Activated naive CD8-positive, alpha-beta T cell (primary cell): ENCODE measurements at regions not wholly inside any gene's neighbourhood (a gene's known extent, or its start where the extent isn't known, plus 50 kb on each side); places are given as distances from the start of the nearest gene placed in this dataset.

Experiments
- H3K27ac Mint-ChIP-seq: one replicate; pipeline ENCODE4 v1.8.0; 2021; ENCODE audit warnings: mixed read lengths
- H3K27me3 Mint-ChIP-seq: one replicate; pipeline ENCODE4 v1.8.0; 2021; ENCODE audit warnings: mixed read lengths
- H3K36me3 Mint-ChIP-seq: one replicate; pipeline ENCODE4 v1.8.0; 2021; ENCODE audit warnings: mixed read lengths
- H3K4me1 Mint-ChIP-seq: one replicate; pipeline ENCODE4 v1.8.0; 2021; ENCODE audit warnings: low read depth, mixed read lengths
- H3K4me3 Mint-ChIP-seq: one replicate; pipeline ENCODE4 v1.8.0; 2021; ENCODE audit warnings: mild to moderate bottlenecking, mixed read lengths
- H3K9me3 Mint-ChIP-seq: one replicate; pipeline ENCODE4 v1.8.0; 2021; ENCODE audit warnings: low read depth, mixed read lengths

DNA sequence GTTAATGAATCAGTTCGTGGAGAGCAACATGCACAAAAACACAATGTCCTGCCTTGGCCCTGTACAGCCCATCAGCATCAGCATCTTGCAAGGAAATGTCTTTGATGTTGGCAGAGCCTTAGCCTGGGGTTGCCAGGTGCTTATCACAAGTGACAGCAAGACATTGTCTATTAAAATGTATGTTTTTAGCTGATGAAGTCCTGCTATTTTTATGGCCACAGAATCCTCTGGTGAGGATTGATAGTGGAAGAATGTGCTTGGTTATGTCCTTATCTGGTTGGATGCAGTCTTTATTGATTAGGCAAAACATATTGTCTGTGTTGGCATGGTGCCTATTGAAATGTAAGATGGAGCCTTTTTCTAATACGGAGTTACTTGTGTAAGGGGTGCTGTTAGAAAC is 1427.0 kb upstream of the MIR17HG start:
- Mint-ChIP-seq H3K4me1 (no peaks in the 10 kb centered on the region), H3K27me3 (no peaks in the 10 kb centered on the region), H3K4me3 (no peak overlapping the region), H3K27ac (no peak overlapping the region), H3K36me3 (no peaks in the 10 kb centered on the region), H3K9me3 (peaks cover 4% of the 10 kb centered on the region)

DNA sequence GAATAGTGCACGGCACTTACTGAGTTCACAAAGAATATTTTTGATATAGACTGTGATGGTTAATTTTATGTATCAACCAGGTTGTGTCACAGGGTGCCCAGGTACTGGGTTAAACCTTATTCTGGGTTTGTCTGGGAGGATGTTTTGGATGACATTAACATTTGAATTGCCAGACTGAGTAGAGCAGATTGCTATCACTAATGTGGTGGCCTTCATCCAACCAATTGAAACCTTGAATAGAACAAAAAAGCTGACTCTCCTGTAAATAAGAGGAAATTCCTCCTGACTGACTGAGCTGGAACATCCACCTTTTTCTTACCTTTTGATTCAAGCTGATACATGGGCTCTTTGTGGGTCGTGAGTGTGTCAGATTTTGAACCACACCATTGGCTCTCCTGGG is 1424.4 kb upstream of the MIR17HG start:
- H3K27me3 Mint-ChIP-seq = no peaks in the 10 kb centered on the region
- H3K27ac Mint-ChIP-seq = no peak overlapping the region
- no peaks in the 10 kb centered on the region for H3K4me1 Mint-ChIP-seq
- H3K36me3 Mint-ChIP-seq = no peaks in the 10 kb centered on the region
- no peak overlapping the region for H3K4me3 Mint-ChIP-seq
- H3K9me3 Mint-ChIP-seq = no peaks in the 10 kb centered on the region

DNA sequence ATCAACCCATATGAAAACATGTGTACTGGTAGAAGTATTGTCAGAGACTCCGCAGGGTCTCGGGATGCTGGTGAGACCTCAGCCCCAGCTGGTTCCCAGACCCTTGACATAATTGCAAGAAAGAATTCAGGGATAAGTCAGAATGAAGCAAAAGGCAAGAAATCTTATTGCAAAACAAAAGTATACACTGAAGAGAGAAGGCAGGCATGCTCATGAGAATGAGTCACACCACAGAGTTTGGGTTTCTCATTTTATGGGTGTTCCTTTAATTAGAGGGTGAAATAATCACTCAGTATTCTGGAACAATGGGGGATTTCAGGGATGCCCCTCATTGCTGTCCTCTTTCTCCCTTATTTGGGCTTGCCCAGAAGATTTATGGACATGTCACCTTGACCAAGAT is 1423.8 kb upstream of the MIR17HG start:
- Mint-ChIP-seq H3K27ac (no peak overlapping the region), H3K9me3 (no peaks in the 10 kb centered on the region), H3K4me1 (no peaks in the 10 kb centered on the region), H3K4me3 (no peak overlapping the region), H3K27me3 (no peaks in the 10 kb centered on the region), H3K36me3 (no peaks in the 10 kb centered on the region)

DNA sequence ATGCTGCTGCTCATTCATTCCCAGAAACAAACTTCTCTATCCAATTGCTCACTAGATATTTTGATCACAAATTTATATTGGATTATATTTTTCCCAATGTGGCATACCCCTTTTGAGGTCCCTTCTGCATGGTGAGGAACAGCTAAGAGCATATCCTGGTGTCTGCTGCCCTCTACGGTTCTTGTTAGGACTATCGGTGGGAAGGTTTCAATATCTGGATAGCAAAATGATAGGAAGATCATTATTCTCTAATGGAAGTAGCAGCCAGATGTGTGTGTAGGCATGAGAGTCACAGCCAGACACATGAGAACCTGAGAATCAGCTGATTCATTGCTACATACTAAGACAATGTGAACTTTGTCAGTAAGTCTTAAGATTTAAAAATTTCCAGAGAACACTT is 1422.4 kb upstream of the MIR17HG start:
- no peaks in the 10 kb centered on the region for H3K9me3 Mint-ChIP-seq
- no peaks in the 10 kb centered on the region for H3K36me3 Mint-ChIP-seq
- H3K27me3 Mint-ChIP-seq = no peaks in the 10 kb centered on the region
- H3K4me1 Mint-ChIP-seq = no peaks in the 10 kb centered on the region
- H3K4me3 Mint-ChIP-seq = no peak overlapping the region
- no peak overlapping the region for H3K27ac Mint-ChIP-seq

DNA sequence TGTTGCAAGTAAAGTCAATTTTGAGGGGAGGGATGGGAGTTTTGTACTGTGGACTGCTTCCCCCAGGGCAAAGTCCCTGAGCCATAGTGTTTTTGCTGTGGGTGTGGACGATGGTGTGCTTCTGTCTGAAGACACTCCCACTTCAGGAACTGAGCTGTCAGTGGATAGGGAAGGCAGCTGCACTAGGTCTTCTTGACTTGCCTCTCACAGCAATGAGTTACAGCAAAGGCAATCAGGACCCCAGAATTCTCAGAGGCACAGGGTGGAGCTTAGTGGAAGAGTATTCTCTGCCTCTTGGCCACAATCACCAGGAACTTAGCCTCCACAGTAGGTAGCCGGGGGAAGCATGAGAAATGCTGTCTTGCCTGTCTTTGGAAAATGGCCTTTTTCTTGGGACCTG is 1416.6 kb upstream of the MIR17HG start:
- Mint-ChIP-seq H3K27me3 (no peaks in the 10 kb centered on the region), H3K4me3 (no peak overlapping the region)

DNA sequence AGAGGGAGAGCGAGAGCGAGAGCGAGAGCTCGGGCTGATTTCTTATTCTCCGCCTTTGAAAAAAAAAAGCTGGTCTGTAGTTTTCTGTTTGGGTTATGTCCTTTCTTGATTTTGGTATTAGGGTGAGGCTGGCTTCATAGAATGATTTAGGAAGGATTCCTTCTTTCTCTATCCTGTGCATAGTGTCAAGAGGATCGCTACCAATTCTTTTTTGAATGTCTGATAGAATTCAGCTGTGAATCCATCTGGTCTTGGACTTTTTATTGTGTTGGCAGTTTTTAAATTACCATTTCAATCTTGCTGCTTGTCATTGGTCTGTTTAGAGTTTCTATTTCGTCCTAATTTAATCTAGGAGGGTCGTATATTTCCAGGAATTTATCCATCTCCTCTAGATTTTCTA is 1414.6 kb upstream of the MIR17HG start:
- H3K4me3 Mint-ChIP-seq = no peak overlapping the region
- no peaks in the 10 kb centered on the region for H3K4me1 Mint-ChIP-seq
- no peak overlapping the region for H3K27ac Mint-ChIP-seq
- H3K36me3 Mint-ChIP-seq = no peaks in the 10 kb centered on the region
- H3K9me3 Mint-ChIP-seq = peaks cover 13% of the 10 kb centered on the region
- no peaks in the 10 kb centered on the region for H3K27me3 Mint-ChIP-seq

More for the DNA sequence above, 1416.6 kb upstream of the MIR17HG start:
- peaks cover 13% of the 10 kb centered on the region for H3K9me3 Mint-ChIP-seq
- no peaks in the 10 kb centered on the region for H3K4me1 Mint-ChIP-seq
- H3K27ac Mint-ChIP-seq = no peak overlapping the region
- H3K36me3 Mint-ChIP-seq = no peaks in the 10 kb centered on the region

DNA sequence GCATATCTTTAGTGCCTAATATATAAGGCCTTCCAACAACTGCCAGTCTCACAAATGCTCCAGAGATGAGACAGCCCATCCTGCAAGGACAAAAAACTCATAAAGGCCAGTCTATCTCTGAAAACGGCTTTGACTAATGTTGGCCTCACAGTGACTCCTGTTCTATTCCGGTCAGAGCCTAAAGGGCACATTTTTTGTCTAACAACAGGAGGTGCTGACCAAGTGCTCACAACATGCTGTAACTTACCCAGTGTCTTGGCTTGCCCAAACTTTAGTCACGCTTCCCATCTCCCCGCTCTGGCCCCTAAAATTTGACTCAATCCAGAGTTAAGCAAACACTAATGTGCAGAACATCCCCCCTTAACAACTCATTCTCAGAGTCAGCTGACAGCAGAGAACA is 1411.2 kb upstream of the MIR17HG start:
- Mint-ChIP-seq H3K9me3 (peaks cover 19% of the 10 kb centered on the region), H3K4me3 (no peak overlapping the region), H3K36me3 (no peaks in the 10 kb centered on the region), H3K4me1 (no peaks in the 10 kb centered on the region), H3K27me3 (no peaks in the 10 kb centered on the region), H3K27ac (no peak overlapping the region)

DNA sequence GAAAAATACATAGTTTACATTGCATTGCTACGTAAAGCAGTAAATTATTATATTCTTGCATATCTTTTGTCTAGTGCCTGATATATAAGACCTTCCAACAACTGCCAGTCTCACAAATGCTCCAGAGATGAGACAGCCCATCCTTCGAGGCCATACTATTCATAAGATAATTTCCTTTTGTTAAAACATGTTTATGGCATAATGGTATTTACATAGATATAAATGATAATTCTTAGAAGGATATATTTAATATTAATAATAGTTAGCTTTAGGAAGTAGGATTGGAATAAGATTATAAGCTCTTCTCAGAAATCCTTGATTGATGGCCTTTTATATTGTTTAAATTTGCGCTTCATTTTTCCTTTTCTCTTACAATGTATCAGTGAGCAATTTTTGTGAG is 1410.1 kb upstream of the MIR17HG start:
- H3K36me3 Mint-ChIP-seq = no peaks in the 10 kb centered on the region

DNA sequence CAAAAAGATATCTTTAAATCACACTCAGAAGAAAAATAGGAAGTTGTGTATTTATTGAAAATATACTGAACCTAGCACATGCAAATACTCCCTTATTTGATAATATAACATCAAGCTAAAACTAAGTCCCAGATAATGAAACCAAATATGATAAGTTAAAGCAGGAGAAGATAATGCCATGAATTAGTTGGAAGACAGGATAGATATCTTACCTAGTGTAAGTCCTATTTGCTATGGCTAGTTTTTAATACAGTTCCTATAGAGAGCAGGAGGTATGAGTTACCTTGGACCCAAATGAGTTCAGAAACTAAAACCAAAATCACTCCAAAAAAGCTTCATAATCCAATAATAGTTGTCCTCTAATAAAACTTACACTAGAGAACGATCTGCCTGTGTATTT is 1407.1 kb upstream of the MIR17HG start:
- no peaks in the 10 kb centered on the region for H3K4me1 Mint-ChIP-seq
- peaks cover 8% of the 10 kb centered on the region for H3K9me3 Mint-ChIP-seq
- H3K27me3 Mint-ChIP-seq = no peaks in the 10 kb centered on the region
- H3K27ac Mint-ChIP-seq = no peak overlapping the region
- H3K4me3 Mint-ChIP-seq = no peak overlapping the region
- no peaks in the 10 kb centered on the region for H3K36me3 Mint-ChIP-seq

More for the DNA sequence above, 1410.1 kb upstream of the MIR17HG start:
- H3K4me3 Mint-ChIP-seq = no peak overlapping the region
- H3K27me3 Mint-ChIP-seq = no peaks in the 10 kb centered on the region
- H3K4me1 Mint-ChIP-seq = no peaks in the 10 kb centered on the region
- H3K9me3 Mint-ChIP-seq = peaks cover 19% of the 10 kb centered on the region
- no peak overlapping the region for H3K27ac Mint-ChIP-seq

DNA sequence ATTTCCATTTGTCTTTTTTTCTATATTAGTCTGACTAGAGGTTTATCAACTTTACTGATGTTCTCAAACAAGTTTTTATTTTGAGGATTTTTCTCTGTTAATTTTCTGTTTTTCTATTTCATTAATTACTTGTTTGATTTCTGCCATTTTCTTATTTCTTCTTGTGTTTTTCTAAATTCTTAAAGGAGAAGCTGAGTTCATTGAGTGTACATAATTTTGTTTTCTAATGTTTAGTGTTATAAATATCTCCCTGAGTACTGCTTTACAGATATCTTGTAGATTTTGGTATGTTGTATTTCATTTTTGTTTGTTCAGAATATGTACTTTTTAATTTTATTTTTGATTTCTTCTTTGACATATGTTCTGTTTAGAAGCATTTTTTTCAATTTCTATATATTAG is 1404.3 kb upstream of the MIR17HG start:
- no peaks in the 10 kb centered on the region for H3K36me3 Mint-ChIP-seq
- no peak overlapping the region for H3K27ac Mint-ChIP-seq
- H3K4me1 Mint-ChIP-seq = no peaks in the 10 kb centered on the region
- no peak overlapping the region for H3K4me3 Mint-ChIP-seq
- peaks cover 8% of the 10 kb centered on the region for H3K9me3 Mint-ChIP-seq
- no peaks in the 10 kb centered on the region for H3K27me3 Mint-ChIP-seq

DNA sequence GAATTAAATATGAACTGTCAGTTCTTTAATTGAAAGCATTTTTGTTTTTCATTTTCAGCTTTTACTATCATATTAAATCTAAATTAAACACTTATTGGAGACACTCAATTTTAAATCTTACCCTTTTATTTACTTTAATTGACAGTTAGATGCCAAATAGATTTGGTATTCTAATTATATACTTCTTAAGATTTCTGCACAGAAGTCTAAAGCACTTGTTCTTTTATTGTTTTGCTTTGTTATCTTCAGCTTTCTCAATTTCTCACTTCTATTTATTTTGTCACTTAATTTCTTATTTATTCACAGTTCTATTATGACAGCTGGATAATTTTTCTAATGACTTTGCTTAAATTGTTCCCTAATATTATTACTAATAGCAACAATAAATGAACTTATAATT is 1397.3 kb upstream of the MIR17HG start:
- Mint-ChIP-seq H3K36me3 (no peaks in the 10 kb centered on the region), H3K4me3 (no peak overlapping the region), H3K27ac (no peak overlapping the region), H3K9me3 (peaks cover 3% of the 10 kb centered on the region), H3K27me3 (no peaks in the 10 kb centered on the region), H3K4me1 (no peaks in the 10 kb centered on the region)

DNA sequence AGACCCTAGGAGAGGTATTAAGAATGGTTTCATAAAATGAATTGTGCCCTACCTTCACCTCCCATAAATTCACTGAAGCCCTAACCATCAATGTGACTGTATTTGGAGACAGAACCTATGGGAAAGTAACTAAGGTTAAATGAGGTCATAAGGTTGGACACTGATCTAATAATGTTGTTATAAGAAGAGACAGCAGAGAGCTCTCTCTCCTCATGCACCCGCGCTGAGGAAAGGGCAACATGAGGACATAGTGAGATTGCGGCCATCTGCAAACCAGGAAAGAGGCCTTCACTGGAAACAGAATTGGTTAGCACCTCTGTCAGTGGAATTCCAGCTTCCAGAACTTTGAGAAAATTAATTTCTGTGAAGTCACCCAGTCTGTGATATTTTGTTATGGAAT is 1396.1 kb upstream of the MIR17HG start:
- no peaks in the 10 kb centered on the region for H3K4me1 Mint-ChIP-seq
- no peak overlapping the region for H3K27ac Mint-ChIP-seq
- H3K4me3 Mint-ChIP-seq = no peak overlapping the region
- no peaks in the 10 kb centered on the region for H3K27me3 Mint-ChIP-seq
- no peaks in the 10 kb centered on the region for H3K9me3 Mint-ChIP-seq
- no peaks in the 10 kb centered on the region for H3K36me3 Mint-ChIP-seq

DNA sequence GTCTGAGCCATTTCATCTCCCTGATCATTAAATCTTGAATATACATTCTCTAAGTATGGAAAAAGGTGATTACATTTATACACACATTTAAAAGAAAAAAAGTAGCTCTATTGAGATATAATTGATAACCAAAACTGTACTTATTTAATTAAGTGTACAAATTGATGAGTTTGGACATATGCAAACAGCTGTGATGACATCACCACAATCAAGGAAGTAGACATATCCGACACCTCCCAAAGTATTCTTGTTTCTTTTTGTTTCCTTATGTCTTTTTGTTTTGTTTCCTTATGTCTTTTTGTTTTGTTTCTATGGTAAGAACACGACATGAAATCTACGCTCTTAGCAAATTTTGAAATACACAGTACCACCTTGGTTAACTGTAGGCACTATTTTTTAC is 1393.9 kb upstream of the MIR17HG start:
- Mint-ChIP-seq H3K36me3 (no peaks in the 10 kb centered on the region), H3K9me3 (no peaks in the 10 kb centered on the region), H3K4me3 (no peak overlapping the region), H3K27ac (no peak overlapping the region), H3K4me1 (no peaks in the 10 kb centered on the region), H3K27me3 (no peaks in the 10 kb centered on the region)

DNA sequence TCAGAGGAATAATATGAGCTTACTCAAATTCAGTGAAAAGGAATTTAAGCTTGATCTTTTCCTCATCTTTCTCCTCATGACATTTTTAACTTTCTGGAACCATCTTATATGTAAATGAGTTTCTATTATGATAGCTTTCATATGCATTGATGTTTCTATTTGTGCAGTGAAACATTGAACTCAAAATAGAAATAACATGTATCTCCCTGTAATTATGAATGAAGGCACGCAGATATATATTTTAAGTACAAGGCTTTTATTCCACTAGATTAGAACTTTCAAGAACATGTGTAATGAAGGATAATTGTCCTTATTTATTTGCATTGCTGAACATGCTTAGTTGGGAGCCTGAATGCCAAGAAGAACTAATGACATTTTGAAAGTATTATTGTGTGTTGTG is 1391.7 kb upstream of the MIR17HG start:
- Mint-ChIP-seq H3K27me3 (no peaks in the 10 kb centered on the region), H3K36me3 (no peaks in the 10 kb centered on the region), H3K27ac (no peak overlapping the region), H3K9me3 (no peaks in the 10 kb centered on the region), H3K4me3 (no peak overlapping the region), H3K4me1 (no peaks in the 10 kb centered on the region)

DNA sequence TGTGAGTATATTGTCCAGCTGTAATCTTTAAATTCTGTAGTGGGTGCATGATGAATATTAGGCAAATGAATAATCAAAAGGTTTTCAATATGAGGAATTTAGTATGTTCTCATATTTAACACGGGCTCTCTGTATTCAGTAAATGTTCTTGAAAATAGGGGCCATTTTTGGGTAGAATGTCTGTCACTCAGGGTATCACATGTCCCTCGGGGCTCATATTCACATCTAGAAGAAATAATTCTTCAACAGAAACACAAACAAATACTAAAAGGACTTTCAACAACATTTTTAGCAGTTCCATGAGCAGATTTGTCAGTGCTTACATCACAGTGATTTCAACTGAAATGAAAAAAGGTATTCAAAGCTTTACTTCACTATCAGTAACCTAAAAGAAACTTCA is 1388.4 kb upstream of the MIR17HG start:
- Mint-ChIP-seq H3K27ac (no peak overlapping the region), H3K4me1 (no peaks in the 10 kb centered on the region), H3K4me3 (no peak overlapping the region), H3K9me3 (peaks cover 3% of the 10 kb centered on the region), H3K27me3 (no peaks in the 10 kb centered on the region), H3K36me3 (no peaks in the 10 kb centered on the region)

DNA sequence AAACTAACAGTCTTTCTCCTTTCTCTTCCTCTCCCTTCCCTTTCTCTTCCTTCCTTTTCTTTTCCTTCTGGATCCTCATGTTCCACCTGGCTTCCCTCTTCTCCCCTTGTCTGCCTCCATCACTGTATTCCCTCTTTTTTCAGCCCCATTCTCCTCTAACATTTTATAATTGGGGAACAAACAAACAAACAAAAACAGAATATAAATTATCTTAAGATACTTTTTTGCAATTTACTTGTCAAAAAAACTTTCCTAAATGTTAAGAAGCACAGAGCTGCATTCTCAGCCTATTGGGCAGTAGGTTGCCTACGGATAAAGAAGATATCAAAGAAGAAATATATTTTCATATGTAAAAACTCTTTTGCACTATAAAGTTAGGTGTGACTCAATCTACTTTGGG is 1382.2 kb upstream of the MIR17HG start:
- Mint-ChIP-seq H3K27me3 (no peaks in the 10 kb centered on the region), H3K4me3 (no peak overlapping the region), H3K36me3 (no peaks in the 10 kb centered on the region), H3K9me3 (peaks cover 9% of the 10 kb centered on the region), H3K4me1 (no peaks in the 10 kb centered on the region), H3K27ac (no peak overlapping the region)

DNA sequence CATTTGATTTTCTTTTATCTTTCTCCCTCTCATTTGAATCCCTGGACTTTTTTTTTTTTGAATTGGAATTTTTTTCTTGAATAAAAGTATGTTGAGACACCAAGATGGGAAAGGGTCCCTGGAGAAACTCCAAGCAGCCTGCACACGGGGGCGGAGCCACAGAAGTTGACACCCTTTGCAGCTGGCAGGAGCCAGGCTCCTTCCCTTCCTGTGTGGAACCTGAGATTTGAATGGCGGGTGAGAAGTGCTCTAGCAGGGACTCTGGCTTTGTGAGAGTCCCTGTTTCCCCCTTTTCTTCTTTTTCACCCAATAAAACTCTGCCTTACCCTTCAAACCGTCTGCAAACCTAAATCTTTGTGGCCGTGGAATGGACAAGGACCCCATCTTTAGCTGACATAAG is 1381.0 kb upstream of the MIR17HG start:
- no peaks in the 10 kb centered on the region for H3K4me1 Mint-ChIP-seq
- no peaks in the 10 kb centered on the region for H3K27me3 Mint-ChIP-seq
- H3K4me3 Mint-ChIP-seq = no peak overlapping the region
- H3K36me3 Mint-ChIP-seq = no peaks in the 10 kb centered on the region
- H3K9me3 Mint-ChIP-seq = peaks cover 9% of the 10 kb centered on the region
- H3K27ac Mint-ChIP-seq = no peak overlapping the region
